H1 (cell line): ENCODE measurements at regions not wholly inside any gene's neighbourhood (a gene's known extent, or its start where the extent isn't known, plus 50 kb on each side); places are given as distances from the start of the nearest gene placed in this dataset.
"Not testable (repeated sequence)": the region's sequence is repeated elsewhere in the genome, so short reads cannot be mapped to it uniquely, and the experiment has no call there.

Source experiments
- CTCF ChIA-PET: fragments of 300-600 bp; sonication (Branson Sonifier 250); formaldehyde crosslinking; loops from one replicate; lab custom pipeline; 2021; ENCODE audit not compliant: partially characterized antibody; lab: Charles Lee
- POLR2A ChIA-PET: fragments of 300-600 bp; sonication (Branson Sonifier 250); formaldehyde crosslinking; loops from one replicate; lab custom pipeline; 2021; ENCODE audit warnings: inconsistent platforms; ENCODE audit not compliant: partially characterized antibody; lab: Charles Lee
- DNase-seq, 2 experiments: peaks; one replicate each; pipeline versions ENCODE4 v3.0.0 to v3.0.0-alpha.2; 2010 to 2022; ENCODE audit warnings: low spot score in 2 of 2, low read depth in 1 of 2, mixed read lengths in 1 of 2
- FAIRE-seq: peaks from 2 replicates; lab custom pipeline; 2011; peaks lifted over from hg19 to GRCh38; lab: Jason Lieb, UNC
- H2AFZ ChIP-seq: 2 replicates; pipeline ENCODE4 v1.8.1; 2012; ENCODE audit warnings: low read length, inconsistent platforms
- H2AK5ac ChIP-seq: 2 replicates; pipeline ENCODE4 v1.6.1; 2013; ENCODE audit warnings: low read depth, low read length
- H2BK120ac ChIP-seq: replicated peaks from 2 replicates; pipeline ENCODE3; 2013; ENCODE audit warnings: low read depth, low read length, inconsistent platforms
- H2BK12ac ChIP-seq: 2 replicates; pipeline ENCODE4 v1.6.1; 2013; ENCODE audit warnings: low read depth, low read length
- H2BK15ac ChIP-seq: 2 replicates; pipeline ENCODE4 v1.6.1; 2013; ENCODE audit warnings: low read length
- H2BK20ac ChIP-seq: 2 replicates; pipeline ENCODE4 v1.6.1; 2013; ENCODE audit warnings: low read length
- H2BK5ac ChIP-seq: 2 replicates; pipeline ENCODE4 v1.6.1; 2013; ENCODE audit warnings: low read depth, low read length
- H3K14ac ChIP-seq: 2 replicates; pipeline ENCODE4 v1.6.1; 2013; ENCODE audit warnings: inconsistent platforms; ENCODE audit not compliant: insufficient read length
- H3K18ac ChIP-seq: 2 replicates; pipeline ENCODE4 v1.6.1; 2013; ENCODE audit warnings: low read length; ENCODE audit errors: extremely low read depth
- H3K23ac ChIP-seq: 2 replicates; pipeline ENCODE4 v1.6.1; 2013; ENCODE audit warnings: inconsistent platforms; ENCODE audit not compliant: insufficient read length
- H3K23me2 ChIP-seq: 2 replicates; pipeline ENCODE4 v1.6.1; 2013; ENCODE audit warnings: low read depth, low read length
- H3K27ac ChIP-seq: 2 replicates; pipeline ENCODE4 v1.6.1; 2011; ENCODE audit warnings: low read depth, low read length, inconsistent platforms
- H3K27me3 ChIP-seq, 4 experiments: replicated peaks in 1 of 4; 1 replicate in 1 of 4; 2 replicates in 3 of 4; pipeline versions ENCODE4 v1.6.1 to v1.8.1; 2011 to 2013; ENCODE audit warnings: low read length in 3 of 4, mild to moderate bottlenecking in 3 of 4, inconsistent platforms in 2 of 4, mixed read lengths in 2 of 4, moderate library complexity in 1 of 4; ENCODE audit not compliant: control insufficient read depth in 3 of 4, insufficient read depth in 3 of 4; ENCODE audit errors: extremely low read depth in 1 of 4
- H3K36me3 ChIP-seq, 4 experiments: 2 replicates each; pipeline versions ENCODE4 v1.6.1 to v1.8.1; 2011 to 2013; ENCODE audit warnings: mild to moderate bottlenecking in 4 of 4, low read length in 3 of 4, moderate library complexity in 2 of 4, control low read depth in 1 of 4, inconsistent platforms in 1 of 4; ENCODE audit not compliant: insufficient read depth in 4 of 4, control insufficient read depth in 2 of 4
- H3K4ac ChIP-seq: replicated peaks from 2 replicates; pipeline ENCODE3; 2013; ENCODE audit warnings: low read length, low read depth, mixed read lengths, inconsistent platforms; ENCODE audit not compliant: insufficient read length
- H3K4me1 ChIP-seq, 4 experiments: replicated peaks in 1 of 4; 1 replicate in 1 of 4; 2 replicates in 3 of 4; pipeline versions ENCODE4 v1.6.1 to v1.8.1; 2011 to 2013; ENCODE audit warnings: low read length in 3 of 4, inconsistent platforms in 2 of 4, mixed read lengths in 1 of 4; ENCODE audit not compliant: insufficient read depth in 4 of 4, control insufficient read depth in 3 of 4
- H3K4me2 ChIP-seq, 2 experiments: 2 replicates each; pipeline versions ENCODE4 v1.6.1 to v1.8.1; 2011 to 2013; ENCODE audit warnings: low read depth in 2 of 2, low read length in 2 of 2, control low read depth in 1 of 2, inconsistent platforms in 1 of 2, mild to moderate bottlenecking in 1 of 2; ENCODE audit not compliant: insufficient read depth in 1 of 2
- H3K4me3 ChIP-seq, 4 experiments: fragments of 200-600, 300-600 bp in 1 of 4; sonication (generic), shearing (Covaris generic), sonication (Bioruptor Twin) in 1 of 4; 2 replicates each; pipeline versions ENCODE4 v1.5.1 to v1.8.1; 2011 to 2016; ENCODE audit warnings: low read length in 4 of 4, low read depth in 3 of 4, control low read depth in 2 of 4, inconsistent platforms in 2 of 4, mild to moderate bottlenecking in 2 of 4, mixed read lengths in 1 of 4, moderate library complexity in 1 of 4; ENCODE audit not compliant: insufficient read depth in 2 of 4; ENCODE audit errors: extremely low read depth in 1 of 4
- H3K56ac ChIP-seq: replicated peaks from 2 replicates; pipeline ENCODE3; 2013; ENCODE audit warnings: low read depth, mild to moderate bottlenecking, mixed read lengths, low read length, inconsistent platforms; ENCODE audit not compliant: insufficient read length
- H3K79me1 ChIP-seq: 2 replicates; pipeline ENCODE4 v1.6.1; 2013; ENCODE audit warnings: low read depth, low read length, control low read depth
- H3K79me2 ChIP-seq, 2 experiments: 2 replicates each; pipeline versions ENCODE4 v1.6.1 to v1.8.1; 2012 to 2013; ENCODE audit warnings: low read length in 2 of 2, mild to moderate bottlenecking in 2 of 2, inconsistent platforms in 1 of 2; ENCODE audit not compliant: insufficient read depth in 2 of 2, control insufficient read depth in 1 of 2
- H3K9ac ChIP-seq, 4 experiments: replicated peaks in 1 of 4; 1 replicate in 1 of 4; 2 replicates in 3 of 4; pipeline versions ENCODE4 v1.6.1 to v1.8.1; 2011 to 2013; ENCODE audit warnings: low read depth in 3 of 4, low read length in 3 of 4, control low read depth in 2 of 4, mild to moderate bottlenecking in 2 of 4, moderate library complexity in 2 of 4, inconsistent platforms in 1 of 4; ENCODE audit errors: extremely low read depth in 1 of 4
- H3K9me3 ChIP-seq, 2 experiments: 2 replicates each; pipeline versions ENCODE4 v1.6.1 to v1.8.1; 2012 to 2013; ENCODE audit warnings: mild to moderate bottlenecking in 2 of 2, moderate library complexity in 2 of 2, control low read depth in 1 of 2, inconsistent platforms in 1 of 2, low read depth in 1 of 2, low read length in 1 of 2, mixed read lengths in 1 of 2; ENCODE audit not compliant: insufficient read depth in 2 of 2
- H4K20me1 ChIP-seq, 2 experiments: replicated peaks in 1 of 2; 2 replicates each; pipeline versions ENCODE3 to v1.8.1; 2011 to 2013; ENCODE audit warnings: inconsistent platforms in 2 of 2, low read length in 2 of 2, mild to moderate bottlenecking in 1 of 2; ENCODE audit not compliant: insufficient read depth in 2 of 2, control insufficient read depth in 1 of 2
- H4K5ac ChIP-seq: 2 replicates; pipeline ENCODE4 v1.6.1; 2013; ENCODE audit warnings: low read length, low read depth, mixed read lengths, inconsistent platforms; ENCODE audit not compliant: insufficient read length
- H4K8ac ChIP-seq: 2 replicates; pipeline ENCODE4 v1.8.0; 2013; ENCODE audit warnings: mild to moderate bottlenecking, moderate library complexity, low read length, inconsistent platforms; ENCODE audit not compliant: insufficient read depth; ENCODE audit errors: extremely low read depth
- H4K91ac ChIP-seq: replicated peaks from 2 replicates; pipeline ENCODE3; 2013; ENCODE audit warnings: low read length, mixed read lengths, inconsistent platforms; ENCODE audit not compliant: insufficient read length
- whole genome bisulfite sequencing, 2 experiments: shearing (Covaris generic) in 1 of 2; methylation state at CpG; one replicate each; pipeline versions ENCODE4 v1.1.6 to v1.1.7; 2013 to 2015; ENCODE audit warnings: low lambda C conversion rate in 2 of 2, mixed read lengths in 2 of 2, inconsistent platforms in 1 of 2, low coverage in 1 of 2, missing lambda C conversion rate in 1 of 2; ENCODE audit not compliant: insufficient replicate concordance in 2 of 2, insufficient coverage in 1 of 2, insufficient read length in 1 of 2; ENCODE audit errors: extremely low coverage in 1 of 2, missing lambda C conversion rate in 1 of 2; 5-methylcytosine and 5-hydroxymethylcytosine counted together

DNA sequence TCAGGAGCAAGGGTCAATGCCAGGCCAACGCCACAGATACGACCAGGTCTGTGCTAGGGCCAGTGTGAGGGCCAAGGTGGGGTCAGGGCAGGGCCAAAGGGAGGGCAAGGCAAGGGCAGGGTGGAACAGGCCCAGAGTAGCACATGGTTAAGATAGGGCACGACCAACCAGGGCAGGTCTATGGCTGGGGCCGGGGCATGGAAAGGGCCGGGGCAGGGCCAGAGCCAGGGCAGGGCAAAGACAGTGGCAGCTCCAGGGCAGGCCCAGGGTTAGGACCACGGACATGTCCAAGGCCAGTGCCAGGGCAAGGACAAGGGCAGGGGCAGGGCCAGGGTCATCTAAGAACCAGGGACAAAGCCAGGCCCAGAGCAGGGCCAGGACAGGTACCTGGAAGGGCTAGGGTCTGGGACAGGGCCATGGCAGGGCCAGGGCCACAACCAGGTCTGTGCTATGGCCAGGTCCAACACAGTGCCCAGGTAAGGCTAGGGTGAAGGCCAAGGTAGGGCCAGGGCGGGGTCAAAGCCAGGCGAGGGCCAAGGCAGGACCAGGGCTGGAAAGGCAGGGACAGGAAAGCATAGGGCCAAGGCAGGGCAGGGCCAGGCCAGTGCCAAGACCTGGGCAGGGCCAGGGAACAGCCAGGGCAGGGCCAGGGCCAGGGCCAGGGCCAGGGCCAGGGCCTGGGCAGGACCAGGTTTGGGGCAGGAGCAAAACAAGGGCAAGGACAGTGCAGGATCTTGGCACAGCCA lies 404.7 kb downstream of the ZNF33B start:
- FAIRE-seq, DNase-seq, CTCF ChIA-PET: not testable (repeated sequence)

GRCh38 chr10:42232955-42233354 lies 405.4 kb downstream of the ZNF33B start:
- H3K9ac ChIP-seq, H4K5ac ChIP-seq, H3K36me3 ChIP-seq, H3K27me3 ChIP-seq, DNase-seq, H2BK120ac ChIP-seq, H3K27ac ChIP-seq, H2BK20ac ChIP-seq, H3K79me1 ChIP-seq, H3K4me2 ChIP-seq, CTCF ChIA-PET, H4K20me1 ChIP-seq, H3K79me2 ChIP-seq, POLR2A ChIA-PET, H2AFZ ChIP-seq, H3K4me1 ChIP-seq, H3K4ac ChIP-seq, H3K23ac ChIP-seq, H3K18ac ChIP-seq, H4K8ac ChIP-seq, FAIRE-seq, H3K23me2 ChIP-seq, H3K4me3 ChIP-seq, H3K56ac ChIP-seq, H2BK5ac ChIP-seq, H2AK5ac ChIP-seq, H2BK12ac ChIP-seq, H4K91ac ChIP-seq, H3K14ac ChIP-seq, H2BK15ac ChIP-seq: not testable (repeated sequence)
- WGBS, 2 experiments, result 53% methylated on average over 1 of the region's 1 CpG; no CpG with 5 or more reads in 1 of the 2 experiments
- H3K9me3 ChIP-seq, result peaks cover 13 to 69% of the 10 kb centered on the region in 2 experiments; a peak in 3 of 4 replicates

More for the DNA sequence above, 404.7 kb downstream of the ZNF33B start:
- H3K23me2 ChIP-seq, H2BK12ac ChIP-seq, POLR2A ChIA-PET, H4K20me1 ChIP-seq, H2BK120ac ChIP-seq, H3K27me3 ChIP-seq, H3K9ac ChIP-seq, H3K27ac ChIP-seq, H3K4me3 ChIP-seq, H2AK5ac ChIP-seq, H3K14ac ChIP-seq, H2BK20ac ChIP-seq, H3K4ac ChIP-seq, H3K79me1 ChIP-seq, H3K56ac ChIP-seq, H3K4me2 ChIP-seq, H2BK15ac ChIP-seq, H3K4me1 ChIP-seq, H4K5ac ChIP-seq, H4K91ac ChIP-seq, H4K8ac ChIP-seq, H3K79me2 ChIP-seq, H3K18ac ChIP-seq, H3K23ac ChIP-seq, H2AFZ ChIP-seq, H3K36me3 ChIP-seq, H2BK5ac ChIP-seq: not testable (repeated sequence)
- WGBS, 2 experiments, result 67% methylated on average over 8 of the region's 8 CpGs; no CpG with 5 or more reads in 1 of the 2 experiments
- peaks cover 13 to 69% of the 10 kb centered on the region in 2 experiments; a peak in 3 of 4 replicates for H3K9me3 ChIP-seq
